Trophoblast cell (in vitro differentiated cells and primary cell): ENCODE measurements at regions not wholly inside any gene's neighbourhood (a gene's known extent, or its start where the extent isn't known, plus 50 kb on each side); places are given as distances from the start of the nearest gene placed in this dataset.

Experiments used
- DNase-seq, 2 donors: peaks; one replicate each; pipeline ENCODE4 v3.0.0-alpha.2; 2016
- H2AFZ ChIP-seq: 2 replicates; pipeline ENCODE4 v1.6.1; 2013; ENCODE audit warnings: low read length, moderate library complexity, mild to moderate bottlenecking; ENCODE audit not compliant: insufficient read depth, poor library complexity
- H2AK5ac ChIP-seq: 2 replicates; pipeline ENCODE4 v1.6.1; 2013; ENCODE audit warnings: mild to moderate bottlenecking, low read length
- H2BK120ac ChIP-seq: 2 replicates; pipeline ENCODE4 v1.6.1; 2013; ENCODE audit warnings: low read length, mild to moderate bottlenecking, moderate library complexity; ENCODE audit not compliant: insufficient read depth, poor library complexity
- H2BK12ac ChIP-seq: 2 replicates; pipeline ENCODE4 v1.6.1; 2013; ENCODE audit warnings: mild to moderate bottlenecking, low read length, moderate library complexity
- H2BK5ac ChIP-seq: 2 replicates; pipeline ENCODE4 v1.6.1; 2013; ENCODE audit warnings: low read length, low read depth, moderate library complexity, mild to moderate bottlenecking; ENCODE audit not compliant: poor library complexity
- H3K14ac ChIP-seq: 2 replicates; pipeline ENCODE4 v1.6.1; 2013; ENCODE audit warnings: mild to moderate bottlenecking, low read length
- H3K18ac ChIP-seq: 2 replicates; pipeline ENCODE4 v1.6.1; 2013; ENCODE audit warnings: mild to moderate bottlenecking, low read length
- H3K23ac ChIP-seq: 2 replicates; pipeline ENCODE4 v1.6.1; 2013; ENCODE audit warnings: low read length
- H3K27ac ChIP-seq: 2 replicates; pipeline ENCODE4 v1.5.1; 2013; ENCODE audit warnings: low read depth, mild to moderate bottlenecking, inconsistent platforms, low read length, moderate library complexity
- H3K27me3 ChIP-seq: 2 replicates; pipeline ENCODE4 v1.6.1; 2013; ENCODE audit warnings: inconsistent platforms, mild to moderate bottlenecking, low read length, moderate library complexity; ENCODE audit not compliant: insufficient read depth
- H3K36me3 ChIP-seq, 2 experiments: 1 replicate in 1 of 2; 2 replicates in 1 of 2; pipeline ENCODE4 v1.6.1; 2013; ENCODE audit warnings: low read length in 2 of 2, mild to moderate bottlenecking in 2 of 2, moderate library complexity in 1 of 2; ENCODE audit not compliant: insufficient read depth in 2 of 2, control insufficient read depth in 1 of 2
- H3K4ac ChIP-seq: 2 replicates; pipeline ENCODE4 v1.6.1; 2013; ENCODE audit warnings: low read depth, mild to moderate bottlenecking, low read length, moderate library complexity
- H3K4me1 ChIP-seq, 2 experiments: 1 replicate in 1 of 2; 2 replicates in 1 of 2; pipeline ENCODE4 v1.6.1; 2013; ENCODE audit warnings: low read length in 2 of 2, mild to moderate bottlenecking in 2 of 2, moderate library complexity in 1 of 2; ENCODE audit not compliant: insufficient read depth in 2 of 2, control insufficient read depth in 1 of 2
- H3K4me2 ChIP-seq: 2 replicates; pipeline ENCODE4 v1.6.1; 2013; ENCODE audit warnings: inconsistent platforms, mild to moderate bottlenecking, low read length, moderate library complexity
- H3K4me3 ChIP-seq: 2 replicates; pipeline ENCODE4 v1.5.1; 2013; ENCODE audit warnings: mild to moderate bottlenecking, low read depth, low read length, inconsistent platforms
- H3K79me1 ChIP-seq: one replicate; pipeline ENCODE4 v1.6.1; 2013; ENCODE audit warnings: low read length
- H3K79me2 ChIP-seq: 2 replicates; pipeline ENCODE4 v1.6.1; 2013; ENCODE audit warnings: low read length, mild to moderate bottlenecking; ENCODE audit not compliant: control insufficient read depth, insufficient read depth, poor library complexity
- H3K9ac ChIP-seq: 2 replicates; pipeline ENCODE4 v1.6.1; 2013; ENCODE audit warnings: mild to moderate bottlenecking, low read length
- H3K9me3 ChIP-seq: 2 replicates; pipeline ENCODE4 v1.6.1; 2013; ENCODE audit warnings: low read depth, mild to moderate bottlenecking, control low read depth, inconsistent platforms, low read length; ENCODE audit not compliant: insufficient read depth
- H4K12ac ChIP-seq: 2 replicates; pipeline ENCODE4 v1.6.1; 2013; ENCODE audit warnings: low read depth, mild to moderate bottlenecking, low read length, moderate library complexity
- H4K8ac ChIP-seq: 2 replicates; pipeline ENCODE4 v1.6.1; 2013; ENCODE audit warnings: low read depth, mild to moderate bottlenecking, low read length, moderate library complexity
- H4K91ac ChIP-seq: one replicate; pipeline ENCODE4 v1.6.1; 2013; ENCODE audit warnings: low read depth, mild to moderate bottlenecking, low read length, moderate library complexity
- WGBS: extraction: QIAGEN DNeasy Blood & Tissue Kit; methylation state at CpG from one replicate; pipeline ENCODE4 v1.1.7; 2013; ENCODE audit warnings: missing lambda C conversion rate; ENCODE audit not compliant: insufficient read length, insufficient coverage; ENCODE audit errors: extremely low coverage; 5-methylcytosine and 5-hydroxymethylcytosine counted together

- H3K36me3 ChIP-seq = no peaks in the 10 kb centered on the region
- H3K79me1 ChIP-seq = no peaks in the 10 kb centered on the region
- H4K8ac ChIP-seq = no peak overlapping the region
- no peak overlapping the region for H2BK120ac ChIP-seq
- H3K9me3 ChIP-seq = no peaks in the 10 kb centered on the region
- no CpG with 5 or more reads among the region's 3 CpGs for WGBS
- H3K4me3 ChIP-seq = no peak overlapping the region
- no peak overlapping the region for H3K4me2 ChIP-seq
- no peak overlapping the region for H4K91ac ChIP-seq
- no peak overlapping the region for H3K14ac ChIP-seq
- no peak overlapping the region for H4K12ac ChIP-seq
- H2AFZ ChIP-seq = no peak overlapping the region
- H3K27ac ChIP-seq = no peak overlapping the region
- H3K4me1 ChIP-seq = no peaks in the 10 kb centered on the region
- no peak overlapping the region for H3K18ac ChIP-seq
- no peak overlapping the region for H2BK12ac ChIP-seq
- H2BK5ac ChIP-seq = no peak overlapping the region
- H3K4ac ChIP-seq = no peak overlapping the region
- H3K23ac ChIP-seq = no peak overlapping the region
- H3K79me2 ChIP-seq = no peaks in the 10 kb centered on the region
- H3K9ac ChIP-seq = no peak overlapping the region
- H3K27me3 ChIP-seq = no peaks in the 10 kb centered on the region
- DNase-seq = no peak
- no peak overlapping the region for H2AK5ac ChIP-seq
Measured at GRCh38 chr2:220880623-220881596, 691.2 kb downstream of the EPHA4 start.

GRCh38 chr2:220882507-220882906 is 689.6 kb downstream of the EPHA4 start:
- Histone ChIP-seq H3K27me3 (no peaks in the 10 kb centered on the region), H3K79me1 (peaks cover 4% of the 10 kb centered on the region), H2BK120ac (no peak overlapping the region), H2AK5ac (no peak overlapping the region), H2BK12ac (no peak overlapping the region), H3K79me2 (no peaks in the 10 kb centered on the region), H2BK5ac (no peak overlapping the region), H3K4me2 (no peak overlapping the region), H3K36me3 (no peaks in the 10 kb centered on the region), H4K8ac (no peak overlapping the region), H2AFZ (no peak overlapping the region), H4K12ac (no peak overlapping the region), H3K27ac (no peak overlapping the region), H3K9ac (no peak overlapping the region), H4K91ac (no peak overlapping the region), H3K18ac (no peak overlapping the region), H3K14ac (no peak overlapping the region), H3K4me1 (peaks cover 0 to 3% of the 10 kb centered on the region in 2 experiments), H3K23ac (no peak overlapping the region), H3K4ac (no peak overlapping the region), H3K4me3 (no peak overlapping the region), H3K9me3 (no peaks in the 10 kb centered on the region)
- no peak for DNase-seq

- Histone ChIP-seq H3K79me2 (no peaks in the 10 kb centered on the region), H3K9me3 (no peaks in the 10 kb centered on the region), H2BK12ac (no peak overlapping the region), H3K23ac (no peak overlapping the region), H3K4ac (no peak overlapping the region), H3K18ac (no peak overlapping the region), H3K4me1 (peaks cover 2 to 3% of the 10 kb centered on the region in 2 experiments), H2BK5ac (no peak overlapping the region), H4K12ac (no peak overlapping the region), H3K4me3 (no peak overlapping the region), H2BK120ac (no peak overlapping the region), H3K36me3 (no peaks in the 10 kb centered on the region), H3K4me2 (no peak overlapping the region), H3K79me1 (peaks cover 4% of the 10 kb centered on the region), H3K27me3 (no peaks in the 10 kb centered on the region), H4K91ac (no peak overlapping the region), H3K27ac (no peak overlapping the region), H2AFZ (no peak overlapping the region), H3K14ac (no peak overlapping the region), H2AK5ac (no peak overlapping the region), H4K8ac (no peak overlapping the region), H3K9ac (no peak overlapping the region)
- WGBS = no CpG with 5 or more reads among the region's 4 CpGs
- DNase-seq = no peak
Measured at GRCh38 chr2:220885593-220885992, 686.5 kb downstream of the EPHA4 start.

GRCh38 chr2:220887271-220887870 is 684.7 kb downstream of the EPHA4 start:
- Histone ChIP-seq H3K79me1 (peaks cover 7% of the 10 kb centered on the region), H3K18ac (no peak overlapping the region), H3K23ac (no peak overlapping the region), H4K8ac (no peak overlapping the region), H3K79me2 (no peaks in the 10 kb centered on the region), H3K14ac (no peak overlapping the region), H3K36me3 (no peaks in the 10 kb centered on the region), H2AK5ac (no peak overlapping the region), H3K27me3 (no peaks in the 10 kb centered on the region), H3K9ac (no peak overlapping the region), H2AFZ (no peak overlapping the region), H4K12ac (no peak overlapping the region), H3K4ac (no peak overlapping the region), H2BK5ac (peak overlapping the region; percentile 59), H3K9me3 (no peaks in the 10 kb centered on the region), H4K91ac (peak overlapping the region; percentile 58), H3K27ac (peak overlapping the region; percentile 73), H2BK12ac (no peak overlapping the region), H3K4me3 (no peak overlapping the region), H3K4me1 (peaks cover 2 to 6% of the 10 kb centered on the region in 2 experiments), H2BK120ac (peak overlapping the region; percentile 33), H3K4me2 (no peak overlapping the region)
- DNase-seq = no peak
- WGBS = no CpG with 5 or more reads among the region's 6 CpGs
